GM19452 (cell line): ENCODE measurements at regions not wholly inside any gene's neighbourhood (a gene's known extent, or its start where the extent isn't known, plus 50 kb on each side); places are given as distances from the start of the nearest gene placed in this dataset.

Experiments
- ATAC-seq: cut with Tn5 transposase; IDR thresholded peaks from one replicate; pipeline ENCODE4 v1.9.1; 2021; ENCODE audit not compliant: unreplicated experiment

DNA sequence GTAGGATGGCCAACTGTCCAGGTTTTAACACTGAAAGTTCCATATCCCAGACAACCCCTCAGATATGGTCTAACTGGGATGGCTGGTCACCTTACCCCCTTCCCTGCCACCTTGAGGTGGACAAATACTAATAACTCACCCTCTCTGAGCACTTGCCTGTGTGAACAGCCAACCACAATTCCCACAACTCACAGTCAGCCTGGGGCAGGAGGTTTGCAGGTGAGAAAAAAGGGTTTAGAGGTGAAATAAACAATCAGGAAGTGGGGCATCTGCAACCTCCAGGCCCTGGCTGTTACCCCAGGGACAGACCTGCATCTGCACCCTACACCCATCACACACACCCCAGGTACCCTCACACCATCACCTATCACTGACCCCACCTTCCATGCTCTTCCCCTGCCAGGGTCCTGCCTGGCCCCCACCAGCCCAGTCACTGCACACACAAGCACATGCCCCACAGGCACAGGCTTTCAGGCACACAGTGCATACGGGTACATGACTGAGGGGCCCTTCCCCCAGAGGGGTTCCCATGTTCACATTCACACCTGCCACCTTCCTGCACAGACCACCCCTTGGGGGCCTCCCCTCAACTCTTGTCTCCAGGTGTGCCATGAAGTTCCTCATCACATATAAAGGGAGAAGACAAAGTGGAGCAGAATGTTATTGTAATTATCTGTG, 679.5 kb downstream of the MATN1 start:
- no peak for ATAC-seq

- no peak for ATAC-seq
Observed at GRCh38 chr1:30043256-30043655, 680.1 kb downstream of the MATN1 start.

DNA sequence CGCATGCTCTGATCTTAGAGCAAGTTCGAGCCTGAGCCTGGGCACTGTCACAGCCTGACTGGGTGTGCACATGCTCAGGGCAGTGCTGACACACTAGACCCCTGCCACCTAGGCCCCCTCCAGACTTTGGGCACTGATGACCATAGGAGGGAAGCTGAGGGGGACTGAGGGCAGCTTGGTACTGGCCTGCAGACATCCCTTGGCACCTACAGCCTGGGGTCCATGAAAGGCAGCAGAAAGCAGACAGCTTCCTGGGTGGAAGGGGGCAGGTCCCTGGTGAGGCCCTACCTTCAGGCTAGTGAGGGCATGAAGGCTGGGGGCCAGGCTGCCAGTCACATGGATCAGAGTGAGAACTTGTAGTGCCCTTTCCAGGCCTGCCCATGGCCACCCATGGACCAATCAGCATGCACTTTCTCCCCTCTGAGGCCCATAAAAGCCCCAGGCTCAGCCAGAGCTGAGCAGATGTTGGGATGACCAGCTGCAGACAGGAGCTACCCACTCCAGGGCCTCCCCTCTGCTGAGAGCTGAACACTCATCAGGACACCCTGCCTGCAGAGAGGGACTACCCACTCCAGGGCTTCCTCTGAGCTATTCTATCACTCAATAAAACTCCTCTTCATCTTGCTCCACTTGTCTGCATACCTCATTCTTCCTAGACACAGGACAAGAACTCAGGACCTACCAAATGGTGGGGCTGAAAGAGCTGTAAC, 680.8 kb downstream of the MATN1 start:
- ATAC-seq: no peak

GRCh38 chr1:30041741-30042437, 681.5 kb downstream of the MATN1 start:
- ATAC-seq: no peak

DNA sequence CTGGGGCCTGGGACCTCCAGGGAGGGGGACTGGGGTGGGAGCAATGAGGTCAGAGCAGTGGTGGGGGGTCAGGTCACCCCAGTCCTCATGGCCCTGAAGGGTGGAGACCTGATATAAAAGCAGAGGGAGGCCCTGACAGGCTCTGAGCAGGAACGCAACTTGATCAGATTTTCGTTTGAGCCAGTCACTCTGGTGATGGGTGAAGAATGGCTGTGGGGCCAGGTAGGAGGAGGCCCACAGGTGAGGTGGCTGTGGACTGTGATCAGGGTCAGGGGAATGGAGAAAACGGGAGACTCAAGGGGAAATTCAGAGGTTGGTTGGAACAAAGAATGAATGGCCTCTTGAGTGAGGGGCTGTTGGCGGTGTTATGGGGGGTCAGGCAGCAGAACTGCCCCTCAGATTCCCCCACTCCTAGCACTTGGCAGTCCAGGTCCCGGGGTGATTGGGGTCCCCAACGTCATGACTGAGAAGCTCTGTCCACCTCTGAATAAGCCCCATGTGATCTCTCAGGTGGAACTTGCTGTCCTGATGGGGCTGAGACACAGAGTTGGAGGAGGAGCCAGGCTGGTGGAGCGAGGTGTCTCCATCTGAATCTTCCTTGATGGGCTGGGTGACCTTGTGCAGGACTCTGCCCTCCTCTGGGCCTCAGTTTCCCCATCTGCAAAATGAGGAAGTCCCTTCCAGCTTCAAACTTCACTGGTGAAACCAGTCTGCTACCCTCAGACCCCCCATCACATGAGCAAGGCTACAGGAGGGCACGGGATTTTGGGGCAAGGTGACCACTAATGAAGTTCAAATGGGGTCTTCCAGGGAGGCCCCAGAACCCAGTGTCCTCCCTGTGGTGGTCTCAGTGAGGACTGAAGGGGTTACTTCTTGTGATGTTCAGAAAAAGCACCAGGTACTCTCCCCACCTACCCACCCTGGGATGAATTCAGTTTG, 683.0 kb downstream of the MATN1 start:
- no peak for ATAC-seq

- no peak for ATAC-seq
Observed at GRCh38 chr1:30039354-30040080, 683.9 kb downstream of the MATN1 start.

DNA sequence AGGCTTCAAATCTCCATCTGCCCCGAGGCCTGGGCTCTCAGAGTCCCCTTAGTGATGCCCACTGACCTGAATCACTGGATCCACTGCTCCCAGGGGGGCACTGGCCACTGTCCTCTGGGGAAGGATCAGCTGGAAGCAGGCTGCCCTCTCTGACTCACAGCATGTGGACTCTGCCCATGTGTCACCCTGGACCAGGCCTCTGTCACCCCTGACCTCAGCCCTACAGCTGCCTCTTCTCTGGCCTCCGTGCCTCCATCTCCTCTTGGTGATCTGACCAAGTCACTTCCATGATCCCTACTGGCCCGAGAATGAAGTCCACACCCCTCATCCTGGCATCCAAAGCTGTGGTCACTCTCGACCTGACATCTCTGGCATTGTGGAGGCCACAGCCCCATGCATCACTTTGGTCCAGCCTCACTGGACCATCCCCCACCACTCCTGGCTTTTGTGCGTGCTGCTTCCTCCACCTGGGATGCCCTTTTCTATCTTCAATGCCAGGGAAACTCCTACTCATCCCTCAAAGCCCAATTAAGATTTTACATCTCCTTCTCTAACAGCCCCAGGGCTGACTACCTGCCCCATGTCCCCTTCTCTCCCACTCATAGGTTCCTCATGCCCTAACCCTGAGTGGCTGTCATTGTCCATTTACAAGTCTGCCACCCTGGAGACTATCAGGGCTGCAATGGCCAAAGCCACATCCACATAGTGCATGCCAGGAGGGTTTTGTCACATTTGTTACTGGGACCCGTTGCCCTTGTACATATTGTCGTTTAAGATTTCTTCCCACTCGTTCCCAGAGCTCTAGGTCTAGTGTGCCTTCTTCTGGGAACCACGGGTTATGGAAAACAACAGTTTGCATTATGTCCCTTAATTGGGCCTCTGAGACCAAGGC, 685.0 kb downstream of the MATN1 start:
- no peak for ATAC-seq

DNA sequence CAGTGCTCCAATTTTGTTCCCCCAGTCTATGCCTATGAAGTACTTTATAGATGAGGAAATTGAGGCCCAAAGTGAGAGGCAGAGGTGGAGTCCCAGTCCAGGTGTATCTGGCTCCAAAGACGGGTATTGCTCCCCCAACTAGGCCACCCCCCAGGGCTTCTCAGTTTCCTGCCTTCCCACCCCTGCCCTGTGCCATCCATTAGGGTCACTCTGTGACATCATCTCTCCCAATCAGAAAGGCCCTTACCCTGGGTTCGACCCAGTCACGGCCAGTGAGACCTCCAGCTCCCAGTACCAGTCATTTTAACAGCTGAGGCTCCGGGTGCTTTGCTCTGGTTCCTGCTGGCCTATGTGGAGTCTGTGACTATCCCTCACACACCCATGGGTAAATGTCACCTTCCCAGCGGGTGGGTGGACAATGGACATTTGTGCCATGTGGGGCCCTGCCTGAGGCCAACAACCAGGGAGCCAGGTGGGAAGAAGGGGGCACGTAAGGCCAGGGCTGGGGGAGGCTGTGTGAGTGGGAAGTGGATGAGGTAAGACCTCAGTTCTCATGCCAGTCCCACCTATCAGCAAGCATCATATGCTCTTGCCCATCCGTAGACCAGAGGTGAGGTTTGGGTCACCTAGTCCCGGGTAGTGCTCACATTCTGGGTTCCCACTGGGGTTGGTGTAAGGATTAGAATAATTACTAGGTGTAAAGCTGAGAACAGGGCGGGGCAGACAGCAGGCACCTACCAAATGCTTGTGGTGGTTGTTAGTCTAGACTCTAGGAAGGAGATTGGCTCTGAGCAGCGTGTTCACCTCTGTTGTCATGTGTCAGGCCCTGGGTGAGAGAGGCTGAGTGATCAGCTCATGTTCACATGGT, 685.9 kb downstream of the MATN1 start:
- no peak for ATAC-seq

DNA sequence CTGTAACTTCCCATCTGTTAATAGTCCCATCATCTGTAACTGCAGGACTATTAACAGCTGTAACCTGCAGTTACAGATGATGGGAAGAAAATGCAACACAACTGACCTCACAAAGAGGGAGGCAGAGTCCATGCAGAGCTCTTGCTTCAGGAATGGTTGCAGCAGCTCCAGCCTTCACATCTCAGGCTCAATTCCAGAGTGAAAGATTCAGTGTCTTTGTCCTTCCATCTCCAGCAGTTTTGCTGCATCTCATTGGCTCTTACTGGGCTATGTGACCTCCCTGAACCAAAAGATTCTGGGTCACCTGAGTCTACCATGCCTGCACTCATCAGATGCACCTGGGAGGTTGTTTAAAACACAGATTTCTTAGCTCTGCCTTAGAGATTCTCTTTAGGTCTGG, 686.7 kb downstream of the MATN1 start:
- no peak for ATAC-seq

- ATAC-seq: no peak
Observed at GRCh38 chr1:30036229-30036547, 687.2 kb downstream of the MATN1 start.

GRCh38 chr1:30035522-30036228, 687.7 kb downstream of the MATN1 start:
- no peak for ATAC-seq

DNA sequence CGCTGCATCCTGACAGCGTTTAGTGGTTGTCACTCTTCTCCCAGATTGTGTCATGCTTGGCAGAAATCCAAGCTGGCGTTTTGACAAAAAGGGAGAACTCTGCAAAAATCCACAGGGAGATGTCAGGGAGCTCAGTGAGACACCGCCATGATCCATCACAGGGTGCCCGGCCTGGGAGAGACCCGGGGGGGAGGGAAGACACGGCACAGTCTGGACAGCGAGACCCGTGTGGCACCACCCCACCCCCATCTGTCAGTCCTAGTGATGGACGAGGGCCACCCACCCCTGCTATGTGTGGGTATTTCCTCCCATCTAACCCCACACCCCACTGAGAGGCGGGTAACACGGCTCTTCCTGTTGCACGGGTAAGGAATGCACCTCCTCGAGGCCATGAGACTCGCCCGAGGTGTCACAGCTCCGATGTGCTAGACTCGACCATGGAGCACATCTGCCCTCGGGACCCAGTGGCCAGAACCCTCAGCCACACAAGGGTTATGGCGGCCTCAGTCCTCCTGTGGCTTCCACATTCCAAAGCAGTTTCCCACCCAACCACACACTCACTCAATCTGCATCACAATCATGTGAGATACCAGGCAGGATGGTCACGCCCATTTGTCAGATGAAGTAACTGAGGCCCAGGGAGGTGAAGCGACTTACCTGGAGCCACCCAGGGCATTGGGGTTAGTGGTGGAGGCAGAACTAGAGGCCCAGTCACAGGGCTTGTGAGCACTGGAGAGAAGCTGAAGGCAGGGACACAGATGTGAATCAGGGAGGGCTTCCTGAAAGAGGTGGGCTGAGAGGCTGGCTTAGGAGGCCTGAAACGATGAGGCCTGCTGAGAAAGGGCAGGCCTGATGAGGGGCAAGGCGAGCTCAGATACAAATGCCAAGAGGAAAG, 688.5 kb downstream of the MATN1 start:
- no peak for ATAC-seq

DNA sequence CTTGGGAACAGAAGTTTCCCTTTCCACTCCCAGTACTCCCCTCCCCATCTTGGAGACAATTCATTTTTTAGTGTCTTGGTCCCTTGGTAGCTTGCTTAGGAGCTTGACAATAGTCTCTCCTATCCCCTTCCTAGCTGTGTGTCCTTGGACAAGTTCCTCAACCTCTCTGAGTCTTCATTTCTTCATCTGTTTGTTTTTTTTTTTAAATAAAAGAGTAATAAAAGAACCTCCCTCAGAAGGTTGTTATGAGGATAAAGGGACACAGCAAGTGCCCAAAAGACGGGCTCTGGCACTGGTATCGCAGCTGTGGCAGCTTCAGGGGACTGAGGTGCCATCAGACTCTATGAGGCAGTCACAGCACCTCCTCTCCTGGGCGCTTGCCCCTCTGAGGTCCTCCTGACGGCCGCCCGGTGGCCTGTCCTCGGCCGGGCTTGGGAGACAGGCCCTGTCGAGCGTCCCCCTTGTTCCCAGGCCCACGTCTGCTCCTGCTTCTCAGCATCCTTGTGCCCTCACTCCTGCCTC, 689.2 kb downstream of the MATN1 start:
- no peak for ATAC-seq

- ATAC-seq: no peak
Observed at GRCh38 chr1:30033256-30034104, 689.9 kb downstream of the MATN1 start.

- no peak for ATAC-seq
Observed at GRCh38 chr1:30032302-30032701, 691.1 kb downstream of the MATN1 start.

DNA sequence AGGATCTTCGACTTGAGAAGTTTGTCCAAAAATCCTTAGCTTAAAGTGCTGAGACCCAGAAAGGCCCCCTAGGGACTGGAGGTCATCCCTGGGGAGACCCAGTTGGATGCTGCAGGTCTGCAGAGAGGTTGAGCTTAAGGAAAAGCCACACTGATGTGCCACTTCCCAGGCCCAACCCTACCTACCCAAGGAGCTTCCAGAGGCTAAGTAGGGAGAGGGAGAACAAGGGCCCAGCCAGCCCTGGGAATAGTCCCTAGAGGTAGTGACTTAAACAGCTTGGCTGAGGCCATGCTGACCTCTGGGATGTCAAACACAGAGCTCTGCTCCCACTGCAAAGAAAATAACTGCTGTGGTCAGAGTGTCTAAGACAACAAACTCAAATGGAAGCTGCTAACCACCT, 693.7 kb downstream of the MATN1 start:
- no peak for ATAC-seq
